Thyroid gland (tissue), 4 donors: ENCODE measurements at regions not wholly inside any gene's neighbourhood (a gene's known extent, or its start where the extent isn't known, plus 50 kb on each side); places are given as distances from the start of the nearest gene placed in this dataset.
A peak's percentile ranks its signal among the peaks of the same experiment; 100 is the strongest.

ENCODE experiments used
- DNase-seq, 2 donors: peaks; one replicate each; pipeline ENCODE4 v3.0.0-alpha.2; 2019
- H3K27ac ChIP-seq, 3 donors: fragments of 200-600 bp; sonication (generic); 1 replicate in 2 of 3; 2 replicates in 1 of 3; pipeline ENCODE4 v1.5.1; 2016 to 2019; ENCODE audit warnings: mild to moderate bottlenecking in 1 of 3, moderate library complexity in 1 of 3
- H3K27me3 ChIP-seq: fragments of 200-600 bp; sonication (generic); one replicate; pipeline ENCODE4 v1.5.1; 2019
- H3K36me3 ChIP-seq, 2 donors: fragments of 200-600 bp; sonication (generic); one replicate each; pipeline ENCODE4 v1.5.1; 2016 to 2019
- H3K4me1 ChIP-seq, 2 donors: fragments of 200-600 bp; sonication (generic); one replicate each; pipeline ENCODE4 v1.5.1; 2017 to 2019
- H3K4me3 ChIP-seq, 3 donors: fragments of 200-600 bp; sonication (generic); replicated peaks in 1 of 3; 1 replicate in 2 of 3; 2 replicates in 1 of 3; pipeline ENCODE4 v1.5.1; 2016; ENCODE audit warnings: mild to moderate bottlenecking in 1 of 3
- H3K9me3 ChIP-seq: fragments of 200-600 bp; sonication (generic); one replicate; pipeline ENCODE4 v1.5.1; 2017
- CTCF ChIP-seq, 6 experiments: fragments of 200-600 bp in 3 of 6; fragments of 450-650 bp in 3 of 6; sonication (generic) in 3 of 6; IDR thresholded peaks; one replicate each; pipeline ENCODE4 v1.5.1; 2016 to 2019; ENCODE audit warnings: antibody characterized with exemption in 6 of 6, mild to moderate bottlenecking in 2 of 6, inconsistent platforms in 1 of 6, moderate library complexity in 1 of 6
- POLR2A ChIP-seq, 2 donors: fragments of 450-650 bp; IDR thresholded peaks; one replicate each; pipeline ENCODE4 v1.6.1; 2017; ENCODE audit warnings: antibody characterized with exemption in 2 of 2, mild to moderate bottlenecking in 2 of 2, moderate library complexity in 1 of 2
- WGBS, 2 donors: methylation state at CpG; one replicate each; pipeline ENCODE4 v1.1.5; 2017; 5-methylcytosine and 5-hydroxymethylcytosine counted together
- intact Hi-C: fragments of 100-400 bp; cut with DNase I; formaldehyde crosslinking; loops from one replicate; pipeline ENCODE4 v1.15.1; 2023

- Histone ChIP-seq H3K9me3 (no peaks in the 10 kb centered on the region), H3K4me1 (peaks cover 23 to 26% of the 10 kb centered on the region in 2 donors), H3K36me3 (no peaks in the 10 kb centered on the region), H3K27me3 (no peaks in the 10 kb centered on the region), H3K27ac (peak overlapping the region; percentile 80 to 86 (median 81)), H3K4me3 (no peak overlapping the region)
- intact Hi-C loops = no loop called here
- WGBS, 2 donors = 23 to 28% methylated on average over 6 of the region's 6 CpGs
- DNase-seq = peak; percentile 62 to 66
- TF ChIP-seq POLR2A (IDR thresholded peaks at IDR 0.05) (peak in 1 of 2 donors; percentile 38), CTCF (IDR thresholded peaks at IDR 0.05) (no peak)
Measured at GRCh38 chr6:139708337-139709199, 334.1 kb upstream of the CITED2 start.

GRCh38 chr6:139706912-139707311 lies 332.5 kb upstream of the CITED2 start:
- Histone ChIP-seq H3K9me3 (no peaks in the 10 kb centered on the region), H3K36me3 (no peaks in the 10 kb centered on the region), H3K27ac (no peak overlapping the region), H3K4me3 (no peak overlapping the region), H3K27me3 (no peaks in the 10 kb centered on the region), H3K4me1 (peaks cover 23 to 26% of the 10 kb centered on the region in 2 donors)
- intact Hi-C loops = no loop called here
- DNase-seq = no peak
- TF ChIP-seq CTCF (IDR thresholded peaks at IDR 0.05) (no peak), POLR2A (IDR thresholded peaks at IDR 0.05) (no peak)
- 88 to 90% methylated on average over 3 of the region's 3 CpGs for WGBS, 2 donors

GRCh38 chr6:139705284-139705683 lies 330.8 kb upstream of the CITED2 start:
- intact Hi-C loops = no loop called here
- TF ChIP-seq CTCF (IDR thresholded peaks at IDR 0.05) = no peak
- no peak for TF ChIP-seq POLR2A (IDR thresholded peaks at IDR 0.05)
- peaks cover 23 to 26% of the 10 kb centered on the region in 2 donors for H3K4me1 ChIP-seq
- no peak overlapping the region for H3K4me3 ChIP-seq
- no peaks in the 10 kb centered on the region for H3K9me3 ChIP-seq
- no peaks in the 10 kb centered on the region for H3K27me3 ChIP-seq
- 98% methylated on average over 3 of the region's 3 CpGs for WGBS, 2 donors
- no peaks in the 10 kb centered on the region for H3K36me3 ChIP-seq
- no peak overlapping the region for H3K27ac ChIP-seq
- DNase-seq = no peak

- Histone ChIP-seq H3K9me3 (no peaks in the 10 kb centered on the region), H3K27me3 (no peaks in the 10 kb centered on the region), H3K36me3 (no peaks in the 10 kb centered on the region), H3K27ac (no peak overlapping the region), H3K4me3 (no peak overlapping the region), H3K4me1 (peaks cover 14 to 24% of the 10 kb centered on the region in 2 donors)
- TF ChIP-seq CTCF (IDR thresholded peaks at IDR 0.05) (no peak), POLR2A (IDR thresholded peaks at IDR 0.05) (no peak)
- intact Hi-C loops = no loop called here
- no peak for DNase-seq
- 93 to 96% methylated on average over 1 of the region's 1 CpG for WGBS, 2 donors
Measured at GRCh38 chr6:139703780-139704179, 329.3 kb upstream of the CITED2 start.

GRCh38 chr6:139702706-139703105 lies 328.3 kb upstream of the CITED2 start:
- Histone ChIP-seq H3K4me3 (no peak overlapping the region), H3K27me3 (no peaks in the 10 kb centered on the region), H3K9me3 (no peaks in the 10 kb centered on the region), H3K36me3 (no peaks in the 10 kb centered on the region), H3K27ac (no peak overlapping the region), H3K4me1 (peaks cover 3 to 19% of the 10 kb centered on the region in 2 donors)
- no peak for DNase-seq
- no peak for TF ChIP-seq POLR2A (IDR thresholded peaks at IDR 0.05)
- no peak for TF ChIP-seq CTCF (IDR thresholded peaks at IDR 0.05)
- intact Hi-C loops = no loop called here
